GM23338 (cell line): ENCODE measurements at regions not wholly inside any gene's neighbourhood (a gene's known extent, or its start where the extent isn't known, plus 50 kb on each side); places are given as distances from the start of the nearest gene placed in this dataset.

Source experiments
- EZH2 ChIP-seq: fragments of 200-600 bp; sonication (generic); IDR thresholded peaks from one replicate; pipeline ENCODE4 v1.8.0; 2017; ENCODE audit warnings: antibody characterized with exemption, mild to moderate bottlenecking, low read depth; ENCODE audit not compliant: unreplicated experiment
- EZH2phosphoT487 ChIP-seq: fragments of 200-600 bp; sonication (generic); IDR thresholded peaks from one replicate; pipeline ENCODE4 v1.8.1; 2018; ENCODE audit warnings: antibody characterized with exemption; ENCODE audit not compliant: unreplicated experiment
- TF ChIP-seq, protein P1 (sequence below), 2 experiments: fragments of 200-600 bp in 1 of 2; sonication (generic) in 1 of 2; conservative IDR thresholded peaks; 2 replicates each; pipeline versions ENCODE4 v1.5.1 to v1.6.1; 2016 to 2017; ENCODE audit warnings: antibody characterized with exemption in 2 of 2, low read depth in 2 of 2, mild to moderate bottlenecking in 2 of 2, moderate library complexity in 1 of 2

GRCh38 chr20:60966766-60967165 is 285.3 kb upstream of the CDH4 start:
- TF ChIP-seq, protein P1, sequence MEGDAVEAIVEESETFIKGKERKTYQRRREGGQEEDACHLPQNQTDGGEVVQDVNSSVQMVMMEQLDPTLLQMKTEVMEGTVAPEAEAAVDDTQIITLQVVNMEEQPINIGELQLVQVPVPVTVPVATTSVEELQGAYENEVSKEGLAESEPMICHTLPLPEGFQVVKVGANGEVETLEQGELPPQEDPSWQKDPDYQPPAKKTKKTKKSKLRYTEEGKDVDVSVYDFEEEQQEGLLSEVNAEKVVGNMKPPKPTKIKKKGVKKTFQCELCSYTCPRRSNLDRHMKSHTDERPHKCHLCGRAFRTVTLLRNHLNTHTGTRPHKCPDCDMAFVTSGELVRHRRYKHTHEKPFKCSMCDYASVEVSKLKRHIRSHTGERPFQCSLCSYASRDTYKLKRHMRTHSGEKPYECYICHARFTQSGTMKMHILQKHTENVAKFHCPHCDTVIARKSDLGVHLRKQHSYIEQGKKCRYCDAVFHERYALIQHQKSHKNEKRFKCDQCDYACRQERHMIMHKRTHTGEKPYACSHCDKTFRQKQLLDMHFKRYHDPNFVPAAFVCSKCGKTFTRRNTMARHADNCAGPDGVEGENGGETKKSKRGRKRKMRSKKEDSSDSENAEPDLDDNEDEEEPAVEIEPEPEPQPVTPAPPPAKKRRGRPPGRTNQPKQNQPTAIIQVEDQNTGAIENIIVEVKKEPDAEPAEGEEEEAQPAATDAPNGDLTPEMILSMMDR (conservative IDR thresholded peaks at IDR 0.05; ENCODE audit: low read depth in 2 of 2) = no peak
- no peak for TF ChIP-seq EZH2phosphoT487
- no peak for TF ChIP-seq EZH2
